HCT116 (cell line): ENCODE measurements at regions not wholly inside any gene's neighbourhood (a gene's known extent, or its start where the extent isn't known, plus 50 kb on each side); places are given as distances from the start of the nearest gene placed in this dataset.

Source experiments
- ATAC-seq: fragments of 200-7000 bp; cut with Tn5 transposase; 2 replicates; pipeline ENCODE4 v1.9.1; 2020; ENCODE audit warnings: mild to moderate bottlenecking, moderate library complexity
- BruUV-seq: library from RNA; stranded (reverse); fragments of 400-500 nt; replicated peaks from 2 replicates; lab custom pipeline; 2021; lab: Mats Ljungman, UMichigan
- CTCF ChIA-PET: fragments of 300-600 bp; sonication (Branson Sonifier 250); formaldehyde crosslinking; loops from one replicate; lab custom pipeline; 2021; ENCODE audit warnings: antibody characterized with exemption; lab: Charles Lee
- POLR2A ChIA-PET: fragments of 300-600, 350-600 bp; sonication (Branson Sonifier 250); formaldehyde crosslinking; loops from one replicate; lab custom pipeline; 2021; ENCODE audit warnings: antibody characterized with exemption; lab: Charles Lee
- RAD21 ChIA-PET, 2 experiments: fragments of 300-600 bp; sonication (Branson Sonifier 250); formaldehyde crosslinking; loops; one replicate each; lab custom pipeline; 2023; ENCODE audit warnings: low total read pairs in 2 of 2; ENCODE audit not compliant: uncharacterized antibody in 2 of 2, unreplicated experiment in 2 of 2, low non-redundant PET in 1 of 2; lab: Charles Lee
- DNase-seq: peaks from one replicate; pipeline ENCODE4 v3.0.0-alpha.2; 2010; ENCODE audit warnings: low read depth, low spot score
- H2AFZ ChIP-seq: fragments of 200-600 bp; shearing (Covaris generic), sonication (generic); 2 replicates; pipeline ENCODE4 v1.6.1; 2017; ENCODE audit warnings: low read depth, mixed run types, mixed read lengths, antibody characterized with exemption, low read length; ENCODE audit not compliant: poor library complexity, severe bottlenecking
- H3K27ac ChIP-seq: 2 replicates; pipeline ENCODE4 v1.5.1; 2012; ENCODE audit warnings: low read depth, low read length
- H3K27me3 ChIP-seq: fragments of 200-600 bp; sonication (generic); 2 replicates; pipeline ENCODE4 v1.6.1; 2016; ENCODE audit warnings: mixed run types, low read length, mixed read lengths; ENCODE audit not compliant: insufficient read depth
- H3K36me3 ChIP-seq, 2 experiments: fragments of 200-500 bp in 1 of 2; fragments of 200-600 bp in 1 of 2; sonication (Bioruptor generic) in 1 of 2; sonication (generic) in 1 of 2; 2 replicates each; pipeline versions ENCODE4 v1.5.1 to v1.6.1; 2014 to 2016; ENCODE audit warnings: low read length in 2 of 2, inconsistent platforms in 1 of 2, mixed read lengths in 1 of 2, mixed run types in 1 of 2; ENCODE audit not compliant: insufficient read depth in 2 of 2, control insufficient read depth in 1 of 2
- H3K4me1 ChIP-seq, 2 experiments: fragments of 200-600 bp in 1 of 2; sonication (generic) in 1 of 2; 2 replicates each; pipeline versions ENCODE4 v1.5.1 to v1.6.1; 2012 to 2017; ENCODE audit warnings: low read length in 2 of 2, inconsistent platforms in 1 of 2, mild to moderate bottlenecking in 1 of 2, mixed read lengths in 1 of 2, mixed run types in 1 of 2, moderate library complexity in 1 of 2; ENCODE audit not compliant: insufficient read depth in 2 of 2, control insufficient read depth in 1 of 2
- H3K4me2 ChIP-seq: fragments of 200-600 bp; sonication (generic); 2 replicates; pipeline ENCODE4 v1.6.1; 2017; ENCODE audit warnings: mixed run types, low read length, mixed read lengths
- H3K4me3 ChIP-seq, 2 experiments: fragments of 200-600 bp in 1 of 2; sonication (generic) in 1 of 2; replicated peaks in 1 of 2; 2 replicates each; pipeline ENCODE4 v1.5.1; 2011 to 2016; ENCODE audit warnings: low read length in 2 of 2, control low read depth in 1 of 2, low read depth in 1 of 2, mild to moderate bottlenecking in 1 of 2, mixed read lengths in 1 of 2, mixed run types in 1 of 2
- H3K79me2 ChIP-seq: fragments of 200-600 bp; sonication (generic); 2 replicates; pipeline ENCODE4 v1.6.1; 2017; ENCODE audit warnings: mild to moderate bottlenecking, mixed run types, low read length, moderate library complexity, mixed read lengths; ENCODE audit not compliant: insufficient read depth
- H3K9ac ChIP-seq: fragments of 200-600 bp; sonication (generic); 2 replicates; pipeline ENCODE4 v1.6.1; 2016; ENCODE audit warnings: low read length, mixed read lengths
- H3K9me2 ChIP-seq: fragments of 200-600 bp; sonication (generic), shearing (Covaris generic); 2 replicates; pipeline ENCODE4 v1.6.1; 2017; ENCODE audit warnings: mixed run types, mild to moderate bottlenecking, moderate library complexity; ENCODE audit not compliant: insufficient read depth
- H3K9me3 ChIP-seq, 2 experiments: fragments of 200-500 bp in 1 of 2; fragments of 200-600 bp in 1 of 2; sonication (Bioruptor generic) in 1 of 2; sonication (generic) in 1 of 2; 2 replicates each; pipeline ENCODE4 v1.6.1; 2014 to 2017; ENCODE audit warnings: low read length in 2 of 2, mixed read lengths in 2 of 2, inconsistent platforms in 1 of 2, low read depth in 1 of 2, mild to moderate bottlenecking in 1 of 2, mixed run types in 1 of 2, moderate library complexity in 1 of 2; ENCODE audit not compliant: control insufficient read depth in 1 of 2, insufficient read depth in 1 of 2
- H4K20me1 ChIP-seq: fragments of 200-600 bp; sonication (generic), shearing (Covaris generic); 2 replicates; pipeline ENCODE4 v1.6.1; 2017; ENCODE audit warnings: mixed run types, mild to moderate bottlenecking, moderate library complexity; ENCODE audit not compliant: insufficient read depth
- CBX3 ChIP-seq: IDR thresholded peaks from 2 replicates; pipeline ENCODE4 v1.6.1; 2012; ENCODE audit warnings: low read depth
- CEBPB ChIP-seq: IDR thresholded peaks from 2 replicates; pipeline ENCODE4 v1.6.1; 2012; ENCODE audit warnings: low read depth
- EGR1 ChIP-seq: IDR thresholded peaks from 2 replicates; pipeline ENCODE4 v1.6.1; 2012; ENCODE audit warnings: low read depth
- EZH2 ChIP-seq: fragments of 200-600 bp; sonication (generic); IDR thresholded peaks from 2 replicates; pipeline ENCODE4 v1.6.1; 2017; ENCODE audit warnings: antibody characterized with exemption, mixed run types
- EZH2phosphoT487 ChIP-seq: fragments of 200-600 bp; IDR thresholded peaks from 2 replicates; pipeline ENCODE4 v1.6.1; 2018; ENCODE audit warnings: antibody characterized with exemption, borderline replicate concordance
- FOSL1 ChIP-seq: IDR thresholded peaks from 2 replicates; pipeline ENCODE4 v1.6.1; 2012; ENCODE audit warnings: low read depth
- JUND ChIP-seq: IDR thresholded peaks from 2 replicates; pipeline ENCODE4 v1.6.1; 2012
- POLR2A ChIP-seq: IDR thresholded peaks from 2 replicates; pipeline ENCODE4 v1.7.0; 2011; ENCODE audit warnings: borderline replicate concordance; ENCODE audit not compliant: insufficient read depth, insufficient read length; ENCODE audit errors: extremely low read depth
- RAD21 ChIP-seq: IDR thresholded peaks from 2 replicates; pipeline ENCODE4 v1.6.1; 2012; ENCODE audit warnings: low read depth, mild to moderate bottlenecking
- SIN3A ChIP-seq: IDR thresholded peaks from 2 replicates; pipeline ENCODE4 v1.6.1; 2012; ENCODE audit warnings: low read depth
- SP1 ChIP-seq: IDR thresholded peaks from 2 replicates; pipeline ENCODE4 v1.6.1; 2012; ENCODE audit warnings: low read depth
- YY1 ChIP-seq: IDR thresholded peaks from 2 replicates; pipeline ENCODE4 v1.6.1; 2011; ENCODE audit warnings: low read length, low read depth, moderate library complexity, mild to moderate bottlenecking; ENCODE audit not compliant: insufficient replicate concordance; ENCODE audit errors: extremely low read depth
- ZFX ChIP-seq: fragments of 450-650 bp; IDR thresholded peaks from 2 replicates; pipeline ENCODE4 v1.6.1; 2017
- ZNF274 ChIP-seq: fragments of 200-500 bp; sonication (Bioruptor generic); IDR thresholded peaks from 2 replicates; pipeline ENCODE4 v1.6.1; 2014; ENCODE audit warnings: mild to moderate bottlenecking, low read depth, low read length, inconsistent platforms
- intact Hi-C: fragments of 100-400 bp; cut with micrococcal nuclease; formaldehyde crosslinking; loops from 2 replicates; pipeline ENCODE4 v1.10.0; 2022
- TF ChIP-seq, protein P1 (sequence below), 3 experiments: fragments of 200-600 bp in 1 of 3; sonication (generic) in 1 of 3; IDR thresholded peaks in 2 of 3; conservative IDR thresholded peaks in 1 of 3; 2 replicates each; pipeline ENCODE4 v1.5.1; 2012 to 2017; ENCODE audit warnings: low read depth in 2 of 3, low read length in 2 of 3, antibody characterized with exemption in 1 of 3, borderline replicate concordance in 1 of 3, control low read depth in 1 of 3, mild to moderate bottlenecking in 1 of 3, mixed read lengths in 1 of 3, mixed run types in 1 of 3, moderate library complexity in 1 of 3; ENCODE audit not compliant: insufficient read depth in 1 of 3
- TF ChIP-seq, protein P2 (sequence below): IDR thresholded peaks from 2 replicates; pipeline ENCODE4 v1.6.1; 2011; ENCODE audit warnings: mild to moderate bottlenecking, low read length, moderate library complexity; ENCODE audit not compliant: insufficient replicate concordance; ENCODE audit errors: extremely low read depth
- TF ChIP-seq, protein P3 (sequence below): IDR thresholded peaks from 2 replicates; pipeline ENCODE4 v1.6.1; 2012

DNA sequence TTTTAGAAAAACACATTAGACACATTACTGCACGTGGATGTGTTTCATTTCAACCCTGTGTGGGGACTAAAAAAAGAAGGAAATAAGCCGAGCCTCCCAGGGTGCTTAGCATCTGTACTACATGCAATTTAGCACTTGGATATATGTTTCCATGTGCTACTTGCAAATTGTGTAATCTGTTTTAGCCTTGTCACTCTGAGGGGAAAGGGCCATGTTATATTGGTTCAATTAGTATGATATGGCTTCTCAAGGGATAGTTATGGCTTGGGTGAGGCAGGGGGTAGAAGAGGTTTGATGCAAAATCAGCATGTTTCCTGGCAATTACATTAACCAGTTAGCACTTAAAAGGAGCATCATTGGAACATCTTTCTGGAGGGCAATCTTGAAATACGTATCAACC lies 353.5 kb upstream of the GOT2 start:
- Histone ChIP-seq H3K79me2 (no peaks in the 10 kb centered on the region), H4K20me1 (no peaks in the 10 kb centered on the region), H3K9ac (no peak overlapping the region), H3K4me1 (no peaks in the 10 kb centered on the region), H3K4me2 (no peak overlapping the region), H3K36me3 (no peaks in the 10 kb centered on the region), H3K27ac (no peak overlapping the region), H3K9me2 (no peaks in the 10 kb centered on the region), H2AFZ (no peak overlapping the region), H3K27me3 (no peaks in the 10 kb centered on the region), H3K9me3 (peaks cover 3 to 13% of the 10 kb centered on the region in 2 experiments; a peak in 2 of 4 replicates), H3K4me3 (no peak overlapping the region)
- intact Hi-C loops: no loop called here
- RAD21 ChIA-PET: no interaction called here
- no TSS peak for BruUV-seq
- TF ChIP-seq FOSL1 (no peak), SIN3A (no peak), ZNF274 (no peak), EZH2 (no peak), EZH2phosphoT487 (no peak), EGR1 (no peak), JUND (no peak), RAD21 (no peak), ZFX (no peak), CEBPB (no peak), CBX3 (no peak), SP1 (no peak), POLR2A (no peak), YY1 (no peak)
- TF ChIP-seq, protein P1, sequence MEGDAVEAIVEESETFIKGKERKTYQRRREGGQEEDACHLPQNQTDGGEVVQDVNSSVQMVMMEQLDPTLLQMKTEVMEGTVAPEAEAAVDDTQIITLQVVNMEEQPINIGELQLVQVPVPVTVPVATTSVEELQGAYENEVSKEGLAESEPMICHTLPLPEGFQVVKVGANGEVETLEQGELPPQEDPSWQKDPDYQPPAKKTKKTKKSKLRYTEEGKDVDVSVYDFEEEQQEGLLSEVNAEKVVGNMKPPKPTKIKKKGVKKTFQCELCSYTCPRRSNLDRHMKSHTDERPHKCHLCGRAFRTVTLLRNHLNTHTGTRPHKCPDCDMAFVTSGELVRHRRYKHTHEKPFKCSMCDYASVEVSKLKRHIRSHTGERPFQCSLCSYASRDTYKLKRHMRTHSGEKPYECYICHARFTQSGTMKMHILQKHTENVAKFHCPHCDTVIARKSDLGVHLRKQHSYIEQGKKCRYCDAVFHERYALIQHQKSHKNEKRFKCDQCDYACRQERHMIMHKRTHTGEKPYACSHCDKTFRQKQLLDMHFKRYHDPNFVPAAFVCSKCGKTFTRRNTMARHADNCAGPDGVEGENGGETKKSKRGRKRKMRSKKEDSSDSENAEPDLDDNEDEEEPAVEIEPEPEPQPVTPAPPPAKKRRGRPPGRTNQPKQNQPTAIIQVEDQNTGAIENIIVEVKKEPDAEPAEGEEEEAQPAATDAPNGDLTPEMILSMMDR (IDR thresholded peaks at IDR 0.05 in 2 of 3, conservative IDR thresholded peaks at IDR 0.05 in 1 of 3; ENCODE audit: borderline replicate concordance in 1 of 3, insufficient read depth in 1 of 3, low read depth in 2 of 3, low read length in 2 of 3): no peak
- TF ChIP-seq, protein P2, sequence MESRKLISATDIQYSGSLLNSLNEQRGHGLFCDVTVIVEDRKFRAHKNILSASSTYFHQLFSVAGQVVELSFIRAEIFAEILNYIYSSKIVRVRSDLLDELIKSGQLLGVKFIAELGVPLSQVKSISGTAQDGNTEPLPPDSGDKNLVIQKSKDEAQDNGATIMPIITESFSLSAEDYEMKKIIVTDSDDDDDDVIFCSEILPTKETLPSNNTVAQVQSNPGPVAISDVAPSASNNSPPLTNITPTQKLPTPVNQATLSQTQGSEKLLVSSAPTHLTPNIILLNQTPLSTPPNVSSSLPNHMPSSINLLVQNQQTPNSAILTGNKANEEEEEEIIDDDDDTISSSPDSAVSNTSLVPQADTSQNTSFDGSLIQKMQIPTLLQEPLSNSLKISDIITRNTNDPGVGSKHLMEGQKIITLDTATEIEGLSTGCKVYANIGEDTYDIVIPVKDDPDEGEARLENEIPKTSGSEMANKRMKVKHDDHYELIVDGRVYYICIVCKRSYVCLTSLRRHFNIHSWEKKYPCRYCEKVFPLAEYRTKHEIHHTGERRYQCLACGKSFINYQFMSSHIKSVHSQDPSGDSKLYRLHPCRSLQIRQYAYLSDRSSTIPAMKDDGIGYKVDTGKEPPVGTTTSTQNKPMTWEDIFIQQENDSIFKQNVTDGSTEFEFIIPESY: no peak
- TF ChIP-seq, protein P3, sequence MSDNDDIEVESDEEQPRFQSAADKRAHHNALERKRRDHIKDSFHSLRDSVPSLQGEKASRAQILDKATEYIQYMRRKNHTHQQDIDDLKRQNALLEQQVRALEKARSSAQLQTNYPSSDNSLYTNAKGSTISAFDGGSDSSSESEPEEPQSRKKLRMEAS: no peak
- CTCF ChIA-PET: no interaction called here
- POLR2A ChIA-PET: no interaction called here
- no peak for DNase-seq
- ATAC-seq: no peak
